ENCODE measurements at regions not wholly inside any gene's neighbourhood (a gene's known extent, or its start where the extent isn't known, plus 50 kb on each side); places are given as distances from the start of the nearest gene placed in this dataset.

DNA sequence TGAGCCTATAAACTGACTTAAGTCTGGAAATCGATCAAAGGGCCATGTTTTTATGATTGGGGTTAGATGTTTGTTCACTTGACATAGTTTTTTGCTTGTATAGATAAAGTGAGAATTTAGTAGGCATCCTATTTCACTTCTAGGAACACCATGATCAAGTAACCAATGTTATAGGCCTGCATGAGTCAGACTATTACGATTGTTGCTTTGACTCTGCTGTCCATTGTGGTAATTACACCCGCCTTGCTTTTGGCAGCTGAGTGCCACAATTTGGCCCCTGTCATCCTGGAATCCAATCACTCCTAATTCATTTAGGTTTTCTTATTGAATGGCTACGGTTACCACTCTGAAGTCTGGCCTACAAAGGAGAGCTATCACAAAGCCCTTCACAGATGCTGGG, 67.8 kb upstream of the IL33 start:
- TF ChIP-seq ZXDB (tag by site-specific recombination; IDR thresholded peaks at IDR 0.05) (no peak), ZNF423 (tag by site-specific recombination; IDR thresholded peaks at IDR 0.05) (no peak), TCF7L2 (IDR thresholded peaks at IDR 0.05; ENCODE audit: borderline replicate concordance, low read depth, low read length) (no peak), ZNF776 (tag by site-specific recombination; IDR thresholded peaks at IDR 0.05; ENCODE audit: borderline replicate concordance) (no peak)
- TF ChIP-seq, protein P1, sequence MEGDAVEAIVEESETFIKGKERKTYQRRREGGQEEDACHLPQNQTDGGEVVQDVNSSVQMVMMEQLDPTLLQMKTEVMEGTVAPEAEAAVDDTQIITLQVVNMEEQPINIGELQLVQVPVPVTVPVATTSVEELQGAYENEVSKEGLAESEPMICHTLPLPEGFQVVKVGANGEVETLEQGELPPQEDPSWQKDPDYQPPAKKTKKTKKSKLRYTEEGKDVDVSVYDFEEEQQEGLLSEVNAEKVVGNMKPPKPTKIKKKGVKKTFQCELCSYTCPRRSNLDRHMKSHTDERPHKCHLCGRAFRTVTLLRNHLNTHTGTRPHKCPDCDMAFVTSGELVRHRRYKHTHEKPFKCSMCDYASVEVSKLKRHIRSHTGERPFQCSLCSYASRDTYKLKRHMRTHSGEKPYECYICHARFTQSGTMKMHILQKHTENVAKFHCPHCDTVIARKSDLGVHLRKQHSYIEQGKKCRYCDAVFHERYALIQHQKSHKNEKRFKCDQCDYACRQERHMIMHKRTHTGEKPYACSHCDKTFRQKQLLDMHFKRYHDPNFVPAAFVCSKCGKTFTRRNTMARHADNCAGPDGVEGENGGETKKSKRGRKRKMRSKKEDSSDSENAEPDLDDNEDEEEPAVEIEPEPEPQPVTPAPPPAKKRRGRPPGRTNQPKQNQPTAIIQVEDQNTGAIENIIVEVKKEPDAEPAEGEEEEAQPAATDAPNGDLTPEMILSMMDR (tag by site-specific recombination; IDR thresholded peaks at IDR 0.05), result no peak
